GM21529 (cell line): ENCODE measurements at regions not wholly inside any gene's neighbourhood (a gene's known extent, or its start where the extent isn't known, plus 50 kb on each side); places are given as distances from the start of the nearest gene placed in this dataset.
A peak's percentile ranks its signal among the peaks of the same experiment; 100 is the strongest.

Experiments used
- ATAC-seq: cut with Tn5 transposase; IDR thresholded peaks from one replicate; pipeline ENCODE4 v1.9.1; 2021; ENCODE audit not compliant: unreplicated experiment

- ATAC-seq: peak; percentile 84
Measured at GRCh38 chr5:58156973-58157701, 302.7 kb downstream of the PLK2 start.

DNA sequence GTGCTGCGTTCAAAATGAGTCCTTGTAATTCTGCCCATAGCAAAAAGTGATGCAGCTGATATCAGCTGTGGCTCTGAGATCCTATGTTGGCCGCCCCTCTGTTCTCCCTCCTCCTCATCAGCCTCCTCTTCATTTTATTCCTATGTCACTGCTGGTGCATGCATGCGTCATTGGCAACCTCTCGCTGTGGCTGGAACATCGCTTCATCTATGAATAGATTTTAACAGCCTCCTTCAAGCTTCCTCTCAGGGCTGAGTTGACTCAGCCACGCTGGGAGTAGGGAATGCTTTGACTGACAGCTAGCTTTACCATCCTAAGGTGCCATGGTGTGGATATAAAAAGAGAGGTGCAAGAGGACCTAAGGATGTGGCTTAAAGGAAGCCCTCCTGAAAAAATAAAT is 303.5 kb downstream of the PLK2 start:
- no peak for ATAC-seq

DNA sequence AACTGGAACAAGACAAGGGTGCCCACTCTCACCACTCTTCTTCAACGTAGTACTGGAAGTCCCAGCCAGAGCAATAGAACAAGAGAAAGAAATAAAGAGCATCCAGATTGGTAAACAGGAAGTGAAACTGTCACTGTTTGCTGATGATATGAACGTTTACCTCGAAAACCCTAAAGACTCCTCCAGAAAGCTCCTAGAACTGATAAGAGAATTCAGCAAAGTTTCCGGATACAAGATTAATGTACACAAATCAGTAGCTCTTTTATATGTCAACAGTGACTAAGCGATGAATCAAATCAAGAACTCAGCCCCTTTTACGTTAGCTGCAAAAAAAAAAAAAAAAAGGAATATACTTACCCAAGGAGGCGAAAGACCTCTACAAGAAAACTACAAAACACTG is 306.6 kb downstream of the PLK2 start:
- ATAC-seq: no peak

GRCh38 chr5:58151414-58151813 is 308.5 kb downstream of the PLK2 start:
- ATAC-seq: no peak

GRCh38 chr5:58150926-58151325 is 309.0 kb downstream of the PLK2 start:
- ATAC-seq: no peak

DNA sequence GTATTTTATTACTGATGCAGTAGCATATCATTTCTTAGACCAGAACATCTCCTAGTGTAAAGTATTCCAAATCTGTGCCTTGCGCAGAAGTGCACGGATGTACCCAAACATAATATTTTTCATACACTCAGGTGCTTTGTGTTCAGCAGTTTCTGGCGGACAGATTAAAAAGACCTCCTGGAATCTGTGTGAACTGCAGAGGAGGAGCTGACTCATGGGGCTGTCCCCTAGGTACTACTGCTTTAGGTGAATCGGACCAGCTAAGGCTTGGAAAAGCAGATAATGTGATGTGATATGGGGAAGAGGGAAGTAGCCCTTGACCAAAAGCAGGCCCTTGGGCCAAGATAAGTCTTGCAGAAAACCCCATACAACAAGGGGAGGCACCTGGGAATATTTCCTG is 310.1 kb downstream of the PLK2 start:
- ATAC-seq: no peak

GRCh38 chr5:58149345-58149744 is 310.5 kb downstream of the PLK2 start:
- ATAC-seq: no peak

GRCh38 chr5:58148254-58148775 is 311.6 kb downstream of the PLK2 start:
- ATAC-seq: no peak

DNA sequence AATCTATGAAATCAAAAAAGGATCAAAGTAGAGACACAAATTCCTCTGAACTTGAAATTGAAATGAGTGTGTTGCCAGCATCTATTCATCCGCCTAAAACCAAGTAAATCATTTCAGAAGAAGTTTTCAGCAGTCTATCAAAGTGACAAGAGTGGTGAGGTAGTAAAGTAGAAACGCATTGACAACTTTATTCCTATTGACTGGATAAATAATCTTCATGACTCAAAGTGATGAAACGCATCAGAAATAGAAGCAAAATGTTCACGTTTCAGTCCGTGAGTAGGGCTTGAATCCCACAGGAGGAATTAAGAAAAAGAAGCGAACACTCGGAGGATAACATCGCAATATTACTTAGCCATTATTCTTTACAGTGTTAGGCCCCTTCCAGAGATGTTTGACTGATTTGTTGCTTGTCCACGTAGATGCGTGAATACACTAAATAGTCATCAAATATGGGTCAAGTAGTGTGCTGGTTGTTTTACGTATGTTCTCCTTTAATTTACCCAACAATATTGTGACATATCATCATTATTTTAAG is 314.4 kb downstream of the PLK2 start:
- ATAC-seq: no peak

DNA sequence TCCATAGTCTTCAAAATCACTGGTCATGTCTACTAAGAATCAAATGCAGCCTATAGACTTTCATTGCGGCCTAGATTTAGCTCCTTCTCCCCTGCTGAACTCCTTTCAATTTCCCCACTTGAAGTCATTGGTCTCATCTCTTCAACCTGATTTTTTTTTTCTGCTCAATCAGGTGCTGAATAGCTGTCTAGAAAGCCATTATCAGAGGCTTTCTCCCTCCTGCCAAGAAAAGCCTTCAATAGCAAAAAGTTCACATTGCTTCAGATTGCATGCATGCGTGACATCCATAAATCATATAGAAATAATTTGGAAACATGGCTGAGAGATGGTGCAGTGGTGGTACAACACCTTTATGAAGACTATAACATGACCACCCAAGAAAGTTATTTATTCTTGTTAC is 316.2 kb downstream of the PLK2 start:
- no peak for ATAC-seq

- ATAC-seq: no peak
Measured at GRCh38 chr5:58143181-58143580, 316.7 kb downstream of the PLK2 start.

- ATAC-seq: no peak
Measured at GRCh38 chr5:58138791-58139190, 321.1 kb downstream of the PLK2 start.

DNA sequence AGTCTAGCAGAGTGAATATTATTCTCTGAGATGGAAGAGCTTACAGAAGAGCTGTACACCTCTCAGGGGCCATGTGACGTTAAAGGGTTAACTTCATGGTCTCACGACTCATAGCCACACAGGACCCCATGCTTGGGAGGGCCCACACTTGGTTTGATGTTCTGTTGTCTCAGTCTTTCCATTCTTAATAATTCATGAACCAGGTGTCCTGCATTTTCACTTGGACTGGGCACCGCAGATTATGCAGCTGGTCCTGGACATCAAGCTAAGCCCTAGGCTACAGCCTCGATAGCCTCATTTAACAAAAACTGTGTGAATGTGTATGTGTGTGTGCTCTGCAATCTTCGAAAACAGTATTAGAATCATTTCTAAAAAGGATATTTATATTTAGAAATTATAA is 323.5 kb downstream of the PLK2 start:
- no peak for ATAC-seq

DNA sequence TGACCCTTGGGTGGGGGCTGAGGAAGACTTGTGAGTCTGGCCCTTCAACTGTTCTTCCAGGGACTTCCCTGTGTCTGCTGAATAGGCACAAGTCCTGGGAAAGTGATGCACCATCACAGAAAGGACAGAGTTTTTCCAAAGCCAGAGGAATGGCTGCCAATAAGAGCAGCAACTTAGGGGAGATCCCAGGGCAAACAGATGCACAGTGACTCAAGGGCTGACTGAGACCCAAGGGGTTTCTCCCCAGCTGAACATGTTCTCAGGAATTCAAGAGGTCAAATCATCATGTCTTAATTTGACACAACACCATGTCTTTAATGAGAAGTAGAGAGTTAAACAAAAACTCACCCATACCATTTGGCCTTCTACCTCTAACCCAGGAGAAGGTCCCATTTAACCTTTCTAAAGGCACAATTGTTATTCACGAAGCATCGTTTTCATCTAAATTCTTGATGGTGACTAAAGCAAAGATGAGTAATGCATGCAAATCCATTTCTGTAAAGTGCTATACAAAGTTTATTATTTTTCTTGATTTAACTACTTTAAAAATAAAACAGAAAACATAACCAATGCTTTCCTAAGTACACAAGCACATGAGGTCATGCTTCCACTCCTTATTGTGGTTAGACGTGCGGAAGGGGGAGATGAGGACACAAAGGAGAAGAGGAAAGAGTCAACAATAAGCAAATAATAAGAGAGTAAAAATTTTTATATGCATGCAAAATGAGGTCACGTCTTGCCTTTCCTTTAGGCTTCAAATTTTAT is 324.1 kb downstream of the PLK2 start:
- ATAC-seq: no peak

DNA sequence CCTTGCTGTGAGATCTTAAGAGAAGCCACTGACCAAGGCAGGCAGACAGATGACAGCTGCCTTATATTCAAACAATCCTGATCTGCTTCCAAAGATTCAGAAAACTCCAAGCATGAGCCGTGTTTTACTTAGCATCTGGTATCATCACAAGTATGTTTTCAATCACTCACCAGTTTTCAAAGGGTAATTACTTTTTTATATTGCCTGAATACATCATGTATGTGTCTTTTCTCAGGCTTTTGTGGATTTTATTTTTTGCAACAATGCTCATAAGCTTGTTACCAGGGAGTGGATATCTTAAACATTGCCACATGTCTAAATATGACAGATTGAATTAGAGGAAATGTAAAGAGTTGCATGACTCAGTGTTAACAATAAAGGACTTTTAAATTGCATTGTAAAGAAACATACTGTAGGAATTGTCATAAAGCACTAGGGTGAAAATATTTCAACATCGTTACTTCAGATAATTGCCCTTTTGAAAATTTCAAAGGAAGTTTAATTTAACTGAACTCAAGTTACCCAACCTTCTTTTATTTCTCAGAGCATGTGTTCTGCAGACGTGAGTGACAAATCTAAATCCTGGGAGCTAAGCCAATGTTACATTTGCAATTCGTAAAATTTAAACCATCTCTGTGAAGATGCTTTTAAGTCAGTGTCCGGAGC is 326.1 kb downstream of the PLK2 start:
- ATAC-seq: no peak

GRCh38 chr5:58133216-58133615 is 326.7 kb downstream of the PLK2 start:
- no peak for ATAC-seq

- no peak for ATAC-seq
Measured at GRCh38 chr5:58127255-58128220, 332.3 kb downstream of the PLK2 start.

- no peak for ATAC-seq
Measured at GRCh38 chr5:58123501-58123900, 336.4 kb downstream of the PLK2 start.

DNA sequence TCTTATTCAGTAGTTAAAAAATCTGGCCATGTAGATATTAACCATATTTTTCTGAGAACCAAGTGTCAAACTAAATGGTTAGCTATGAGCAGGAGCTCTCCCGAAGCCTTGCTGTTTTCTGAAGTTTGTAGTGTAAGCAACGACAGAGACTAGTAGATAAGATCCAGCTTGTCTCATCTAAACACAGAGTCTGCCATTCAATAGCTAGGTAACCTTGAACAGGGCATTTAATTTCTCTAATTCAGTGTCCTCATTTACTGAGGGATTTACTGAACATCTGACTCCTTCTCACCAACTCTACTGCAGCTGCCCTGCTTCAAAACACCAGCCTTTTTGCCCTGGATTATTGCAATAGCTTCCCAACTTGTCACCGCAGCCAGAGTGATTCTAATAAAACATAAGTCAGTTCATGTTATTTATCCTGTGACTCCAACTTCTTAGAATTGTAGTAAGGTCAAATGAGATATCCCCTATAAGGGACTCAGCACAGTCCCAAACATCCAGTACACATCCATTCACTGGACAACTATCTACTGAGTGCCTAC is 337.0 kb downstream of the PLK2 start:
- no peak for ATAC-seq

DNA sequence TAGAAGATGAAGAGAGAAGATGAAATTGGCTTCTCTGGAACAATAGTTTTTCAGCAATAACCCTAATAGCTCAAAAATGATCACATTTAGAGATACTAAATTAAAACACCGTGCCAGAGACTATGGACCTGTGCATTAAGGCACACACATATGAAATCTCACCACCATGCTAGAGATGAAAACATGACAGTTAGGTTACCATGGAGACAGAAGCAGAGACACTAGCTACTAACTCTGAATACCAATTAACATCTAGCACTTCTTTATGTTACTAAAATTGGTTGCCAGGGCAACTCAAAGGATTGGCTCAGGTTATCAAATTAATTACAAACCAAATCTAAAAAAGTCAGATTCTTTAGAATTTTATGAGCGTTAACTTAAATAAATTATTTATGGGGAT is 337.7 kb downstream of the PLK2 start:
- ATAC-seq: no peak
